ENCODE measurements at regions not wholly inside any gene's neighbourhood (a gene's known extent, or its start where the extent isn't known, plus 50 kb on each side); places are given as distances from the start of the nearest gene placed in this dataset.

DNA sequence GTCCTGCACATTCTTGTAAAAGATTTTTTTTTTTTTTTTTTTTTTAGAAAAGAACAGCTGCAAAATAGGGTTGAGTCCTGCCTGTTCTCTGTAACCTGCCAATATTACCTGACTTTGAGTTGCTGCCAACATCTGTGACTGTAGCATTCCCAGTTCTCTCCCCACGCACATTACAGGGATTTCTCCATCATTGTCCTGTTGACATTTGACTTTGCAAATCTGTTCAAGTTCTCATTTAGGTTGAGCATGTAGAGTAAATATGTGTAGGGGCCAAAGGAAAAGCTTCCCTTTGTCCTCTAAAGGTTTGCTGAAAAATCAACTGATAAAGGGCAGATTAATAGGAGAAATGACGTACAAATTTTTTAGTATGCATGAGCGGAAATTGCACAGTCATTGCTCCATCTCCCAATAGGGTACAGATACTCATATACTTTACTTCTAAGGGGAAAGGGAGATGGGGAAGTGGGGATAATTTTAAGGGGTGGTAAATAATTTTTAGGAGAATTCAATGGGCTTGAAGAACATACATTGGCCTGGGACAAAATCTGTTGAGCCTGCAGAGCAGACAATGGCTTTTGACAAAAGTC lies 385.5 kb downstream of the PIK3C3 start:
- no peak overlapping the region for H3K4me3 ChIP-seq (ENCODE audit: low read length)
- no peak for DNase-seq (ENCODE audit: low read depth)
- TF ChIP-seq, protein P1, sequence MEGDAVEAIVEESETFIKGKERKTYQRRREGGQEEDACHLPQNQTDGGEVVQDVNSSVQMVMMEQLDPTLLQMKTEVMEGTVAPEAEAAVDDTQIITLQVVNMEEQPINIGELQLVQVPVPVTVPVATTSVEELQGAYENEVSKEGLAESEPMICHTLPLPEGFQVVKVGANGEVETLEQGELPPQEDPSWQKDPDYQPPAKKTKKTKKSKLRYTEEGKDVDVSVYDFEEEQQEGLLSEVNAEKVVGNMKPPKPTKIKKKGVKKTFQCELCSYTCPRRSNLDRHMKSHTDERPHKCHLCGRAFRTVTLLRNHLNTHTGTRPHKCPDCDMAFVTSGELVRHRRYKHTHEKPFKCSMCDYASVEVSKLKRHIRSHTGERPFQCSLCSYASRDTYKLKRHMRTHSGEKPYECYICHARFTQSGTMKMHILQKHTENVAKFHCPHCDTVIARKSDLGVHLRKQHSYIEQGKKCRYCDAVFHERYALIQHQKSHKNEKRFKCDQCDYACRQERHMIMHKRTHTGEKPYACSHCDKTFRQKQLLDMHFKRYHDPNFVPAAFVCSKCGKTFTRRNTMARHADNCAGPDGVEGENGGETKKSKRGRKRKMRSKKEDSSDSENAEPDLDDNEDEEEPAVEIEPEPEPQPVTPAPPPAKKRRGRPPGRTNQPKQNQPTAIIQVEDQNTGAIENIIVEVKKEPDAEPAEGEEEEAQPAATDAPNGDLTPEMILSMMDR (IDR thresholded peaks at IDR 0.05; ENCODE audit: insufficient read depth, low read depth, low read length, missing control alignments), result no peak

DNA sequence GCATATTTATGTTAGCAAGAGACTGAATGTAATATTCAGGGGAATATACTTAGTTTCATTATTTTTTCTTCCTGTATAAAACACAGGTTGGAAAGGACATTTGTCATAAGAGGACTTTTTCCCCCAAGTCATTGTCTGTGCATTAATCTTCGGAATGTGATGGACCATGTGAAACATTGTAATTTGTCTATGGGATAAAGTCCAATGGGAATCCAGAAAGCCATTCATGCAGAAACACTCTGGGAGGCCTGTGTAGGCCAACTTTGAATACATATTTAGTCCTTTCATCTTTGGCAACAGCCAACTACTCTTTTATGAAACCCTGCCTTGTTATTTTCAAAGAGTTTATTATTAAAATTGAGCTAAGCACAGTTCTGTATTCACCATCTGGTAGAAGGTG lies 386.4 kb downstream of the PIK3C3 start:
- DNase-seq (ENCODE audit: low read depth), result no peak
- H3K4me3 ChIP-seq (ENCODE audit: low read length), result no peak overlapping the region
- TF ChIP-seq, protein P1 (IDR thresholded peaks at IDR 0.05; ENCODE audit: insufficient read depth, low read depth, low read length, missing control alignments), result no peak

DNA sequence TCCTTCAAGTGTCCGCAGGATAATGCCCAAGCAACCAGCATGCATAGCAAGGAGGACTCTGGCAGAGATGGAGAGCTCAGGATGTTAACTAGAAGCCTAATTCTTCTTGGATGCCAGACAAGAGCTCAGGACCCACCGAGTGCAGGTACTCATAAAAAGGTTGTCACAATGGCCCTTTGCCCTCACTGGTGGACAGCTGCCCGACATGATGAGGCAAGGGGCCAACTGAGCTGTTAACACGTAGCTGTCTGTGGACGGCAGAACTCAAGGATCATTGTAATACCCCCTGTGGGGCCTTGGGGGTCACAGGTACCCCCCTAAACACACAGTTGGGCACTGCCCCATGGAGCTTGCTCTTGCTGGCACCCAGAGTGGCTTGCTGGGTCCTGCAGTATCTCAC lies 393.7 kb downstream of the PIK3C3 start:
- H3K4me3 ChIP-seq (ENCODE audit: low read length), result no peak overlapping the region
- TF ChIP-seq, protein P1 (IDR thresholded peaks at IDR 0.05; ENCODE audit: insufficient read depth, low read depth, low read length, missing control alignments), result no peak
- DNase-seq (ENCODE audit: low read depth), result no peak

DNA sequence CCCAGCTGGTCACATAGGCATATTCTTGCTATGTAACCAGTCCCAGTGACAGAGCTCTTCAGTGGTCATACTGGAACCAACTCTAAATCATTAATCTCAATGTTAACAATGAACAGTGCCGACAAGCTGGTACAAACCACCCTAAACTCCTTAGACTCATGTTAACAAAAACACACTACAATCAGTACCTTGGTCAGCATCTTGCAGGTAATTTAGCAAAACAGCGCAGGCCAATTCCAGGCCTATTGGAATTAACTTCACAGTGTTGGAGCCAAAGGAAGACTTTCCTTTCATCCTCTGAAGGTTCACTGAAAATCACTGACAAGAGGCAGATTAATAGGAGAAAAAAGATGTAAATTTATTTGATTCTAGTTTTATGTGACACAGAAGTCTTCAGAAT lies 396.4 kb downstream of the PIK3C3 start:
- H3K4me3 ChIP-seq (ENCODE audit: low read length), result no peak overlapping the region
- DNase-seq (ENCODE audit: low read depth), result no peak
- TF ChIP-seq, protein P1 (IDR thresholded peaks at IDR 0.05; ENCODE audit: insufficient read depth, low read depth, low read length, missing control alignments), result no peak

DNA sequence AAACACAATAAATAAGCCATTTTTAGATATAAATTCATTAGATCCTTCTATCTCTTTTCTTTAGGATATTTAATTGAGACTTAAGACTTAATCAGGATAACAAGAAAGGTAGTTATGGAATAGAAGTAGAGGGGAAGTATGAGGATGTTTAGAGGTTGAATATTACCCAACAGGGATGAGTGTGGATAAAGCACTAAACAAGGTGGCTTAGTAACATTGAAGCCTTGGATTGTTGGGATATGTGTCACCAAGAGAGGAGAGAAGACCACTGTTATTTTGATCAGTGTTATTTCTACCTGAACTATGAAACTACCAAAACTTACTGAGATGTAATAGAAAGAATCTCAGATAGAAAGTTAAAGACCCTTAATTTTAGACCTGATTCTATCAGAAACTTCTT lies 405.7 kb downstream of the PIK3C3 start:
- TF ChIP-seq, protein P1 (IDR thresholded peaks at IDR 0.05; ENCODE audit: insufficient read depth, low read depth, low read length, missing control alignments), result no peak
- DNase-seq (ENCODE audit: low read depth), result no peak
- H3K4me3 ChIP-seq (ENCODE audit: low read length), result no peak overlapping the region

DNA sequence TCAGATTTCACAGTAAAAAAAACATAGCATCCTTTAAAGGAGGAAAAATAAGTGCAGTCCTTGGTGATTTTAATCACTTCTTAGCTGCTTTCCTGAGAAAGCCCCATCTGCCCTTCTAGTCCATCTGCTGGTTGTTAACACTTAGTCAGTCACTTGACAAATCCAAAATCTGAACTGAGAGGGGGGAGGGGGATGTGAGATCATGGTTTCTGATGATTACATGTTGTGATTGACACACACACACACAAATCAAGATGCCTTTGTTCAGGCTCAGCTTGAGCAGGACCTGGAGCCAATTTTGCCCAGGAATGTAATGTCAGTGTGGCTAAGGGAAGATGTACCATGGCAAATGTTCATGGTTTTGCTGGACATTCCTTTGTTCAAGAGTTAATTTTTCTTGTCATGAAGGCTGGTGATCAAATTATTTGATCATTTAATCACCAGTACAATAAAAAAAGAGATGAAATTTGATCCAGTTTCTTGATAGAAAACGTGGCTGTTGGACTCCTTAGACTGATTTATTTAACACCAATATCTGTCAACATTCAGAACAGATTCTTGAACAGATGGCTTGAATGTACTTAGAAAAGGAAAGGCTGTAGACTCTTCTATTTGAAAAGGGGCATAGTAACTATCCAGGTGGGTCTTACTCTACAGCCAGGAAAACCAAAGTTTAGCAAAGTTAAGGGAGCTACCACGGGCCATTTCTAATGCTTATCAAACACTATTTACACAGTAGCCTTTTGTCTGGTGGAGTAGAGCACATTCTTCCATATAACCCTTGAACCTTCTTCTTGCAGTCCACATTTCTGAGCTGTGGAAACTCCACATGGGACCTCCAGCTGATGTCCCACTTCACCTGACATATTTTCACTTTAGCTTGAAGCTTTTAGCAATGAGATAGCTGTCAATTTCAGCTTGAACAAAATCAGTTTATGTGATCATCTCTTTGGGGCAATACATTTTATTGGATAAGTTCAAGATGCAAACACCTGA lies 408.7 kb downstream of the PIK3C3 start:
- H3K4me3 ChIP-seq (ENCODE audit: low read length), result no peak overlapping the region
- TF ChIP-seq, protein P1 (IDR thresholded peaks at IDR 0.05; ENCODE audit: insufficient read depth, low read depth, low read length, missing control alignments), result no peak
- DNase-seq (ENCODE audit: low read depth), result no peak
